Caco-2 (cell line): ENCODE measurements at regions not wholly inside any gene's neighbourhood (a gene's known extent, or its start where the extent isn't known, plus 50 kb on each side); places are given as distances from the start of the nearest gene placed in this dataset.

Experiments used
- BruUV-seq: library from RNA; stranded (reverse); fragments of 400-500 nt; replicated peaks from 2 replicates; lab custom pipeline; 2021; lab: Mats Ljungman, UMichigan
- CTCF ChIA-PET: fragments of 300-600 bp; sonication (Branson Sonifier 250); formaldehyde crosslinking; loops from one replicate; lab custom pipeline; 2022; ENCODE audit warnings: antibody characterized with exemption; lab: Charles Lee
- POLR2A ChIA-PET: fragments of 300-600 bp; sonication (Branson Sonifier 250); formaldehyde crosslinking; loops from one replicate; lab custom pipeline; 2022; ENCODE audit warnings: antibody characterized with exemption; lab: Charles Lee
- DNase-seq, 2 experiments: peaks; one replicate each; pipeline versions ENCODE4 v3.0.0 to v3.0.0-alpha.2; 2020 to 2022
- H3K27me3 ChIP-seq: replicated peaks from 2 replicates; pipeline ENCODE4 v1.6.0; 2011; ENCODE audit warnings: low read length; ENCODE audit not compliant: control insufficient read depth, insufficient read depth
- H3K36me3 ChIP-seq: 2 replicates; pipeline ENCODE4 v1.5.1; 2011; ENCODE audit warnings: low read length; ENCODE audit not compliant: control insufficient read depth, insufficient read depth
- H3K4me1 ChIP-seq: fragments of 250-450 bp; sonication (Bioruptor Pico); 2 replicates; pipeline ENCODE4 v1.5.1; 2020; ENCODE audit warnings: mild to moderate bottlenecking
- H3K4me3 ChIP-seq: 2 replicates; pipeline ENCODE4 v1.5.1; 2011; ENCODE audit warnings: low read depth, mild to moderate bottlenecking, control low read depth, low read length
- H3K9me3 ChIP-seq: fragments of 250-450 bp; sonication (Bioruptor Pico); 2 replicates; pipeline ENCODE4 v1.5.1; 2020; ENCODE audit warnings: mild to moderate bottlenecking, moderate library complexity
- H3K27ac Mint-ChIP-seq: one replicate; pipeline ENCODE4 v1.8.0; 2022; ENCODE audit warnings: mixed read lengths; ENCODE audit not compliant: unreplicated experiment
- H3K27me3 Mint-ChIP-seq: one replicate; pipeline ENCODE4 v1.8.0; 2022; ENCODE audit warnings: mixed read lengths; ENCODE audit not compliant: insufficient read depth, unreplicated experiment
- H3K36me3 Mint-ChIP-seq: one replicate; pipeline ENCODE4 v1.8.0; 2022; ENCODE audit warnings: mild to moderate bottlenecking, mixed read lengths; ENCODE audit not compliant: insufficient read depth, unreplicated experiment
- H3K4me1 Mint-ChIP-seq: one replicate; pipeline ENCODE4 v1.8.0; 2022; ENCODE audit warnings: low read depth, mixed read lengths; ENCODE audit not compliant: unreplicated experiment
- H3K4me3 Mint-ChIP-seq: one replicate; pipeline ENCODE4 v1.8.0; 2022; ENCODE audit warnings: mild to moderate bottlenecking, moderate library complexity, mixed read lengths; ENCODE audit not compliant: unreplicated experiment
- H3K9me3 Mint-ChIP-seq: one replicate; pipeline ENCODE4 v1.8.0; 2022; ENCODE audit warnings: mixed read lengths; ENCODE audit not compliant: unreplicated experiment
- intact Hi-C: fragments of 100-400 bp; cut with micrococcal nuclease; formaldehyde crosslinking; loops from one replicate; pipeline ENCODE4 v1.10.0; 2022; ENCODE audit not compliant: unreplicated experiment
- TF ChIP-seq, protein P1 (sequence below), 2 experiments: fragments of 200-600 bp in 1 of 2; IDR thresholded peaks; 1 replicate in 1 of 2; 2 replicates in 1 of 2; pipeline versions ENCODE4 v1.5.1 to v1.8.0; 2011 to 2022; ENCODE audit warnings: antibody characterized with exemption in 1 of 2, control low read depth in 1 of 2, inconsistent platforms in 1 of 2, low read depth in 1 of 2, low read length in 1 of 2, mild to moderate bottlenecking in 1 of 2, moderate library complexity in 1 of 2; ENCODE audit not compliant: insufficient read depth in 1 of 2, severe bottlenecking in 1 of 2, unreplicated experiment in 1 of 2

DNA sequence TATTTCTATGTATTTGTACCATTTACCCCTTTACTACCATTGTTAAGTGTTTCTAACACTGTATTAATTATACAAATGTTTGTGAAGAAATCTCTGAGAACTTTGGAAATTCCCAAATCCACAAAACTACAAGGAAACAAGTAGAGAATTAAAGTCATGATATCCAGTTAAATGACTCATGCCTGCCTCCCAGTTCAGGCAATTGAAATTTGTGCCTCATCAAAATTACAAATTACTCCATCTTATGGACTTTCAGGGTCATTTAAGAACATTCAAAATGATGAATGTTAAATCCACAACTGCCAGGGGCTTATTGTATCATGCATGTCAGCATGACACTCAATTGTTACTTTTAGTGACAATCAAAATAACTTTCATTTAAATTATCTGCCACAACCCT, 282.4 kb downstream of the ZNF326 start:
- Histone ChIP-seq H3K27me3 (no peaks in the 10 kb centered on the region), H3K4me3 (no peak overlapping the region), H3K9me3 (no peaks in the 10 kb centered on the region), H3K4me1 (no peaks in the 10 kb centered on the region), H3K36me3 (no peaks in the 10 kb centered on the region)
- POLR2A ChIA-PET, result no interaction called here
- TF ChIP-seq, protein P1, sequence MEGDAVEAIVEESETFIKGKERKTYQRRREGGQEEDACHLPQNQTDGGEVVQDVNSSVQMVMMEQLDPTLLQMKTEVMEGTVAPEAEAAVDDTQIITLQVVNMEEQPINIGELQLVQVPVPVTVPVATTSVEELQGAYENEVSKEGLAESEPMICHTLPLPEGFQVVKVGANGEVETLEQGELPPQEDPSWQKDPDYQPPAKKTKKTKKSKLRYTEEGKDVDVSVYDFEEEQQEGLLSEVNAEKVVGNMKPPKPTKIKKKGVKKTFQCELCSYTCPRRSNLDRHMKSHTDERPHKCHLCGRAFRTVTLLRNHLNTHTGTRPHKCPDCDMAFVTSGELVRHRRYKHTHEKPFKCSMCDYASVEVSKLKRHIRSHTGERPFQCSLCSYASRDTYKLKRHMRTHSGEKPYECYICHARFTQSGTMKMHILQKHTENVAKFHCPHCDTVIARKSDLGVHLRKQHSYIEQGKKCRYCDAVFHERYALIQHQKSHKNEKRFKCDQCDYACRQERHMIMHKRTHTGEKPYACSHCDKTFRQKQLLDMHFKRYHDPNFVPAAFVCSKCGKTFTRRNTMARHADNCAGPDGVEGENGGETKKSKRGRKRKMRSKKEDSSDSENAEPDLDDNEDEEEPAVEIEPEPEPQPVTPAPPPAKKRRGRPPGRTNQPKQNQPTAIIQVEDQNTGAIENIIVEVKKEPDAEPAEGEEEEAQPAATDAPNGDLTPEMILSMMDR (IDR thresholded peaks at IDR 0.05; ENCODE audit: insufficient read depth in 1 of 2, low read depth in 1 of 2, low read length in 1 of 2, severe bottlenecking in 1 of 2, unreplicated experiment in 1 of 2), result no peak
- no peak for DNase-seq
- BruUV-seq, result no TSS peak
- H3K4me3 Mint-ChIP-seq, result no peak overlapping the region
- H3K4me1 Mint-ChIP-seq, result no peaks in the 10 kb centered on the region
- CTCF ChIA-PET, result no interaction called here
- H3K27me3 Mint-ChIP-seq, result no peaks in the 10 kb centered on the region
- H3K9me3 Mint-ChIP-seq, result no peaks in the 10 kb centered on the region
- no peak overlapping the region for H3K27ac Mint-ChIP-seq
- H3K36me3 Mint-ChIP-seq, result no peaks in the 10 kb centered on the region
- intact Hi-C loops, result no loop called here

DNA sequence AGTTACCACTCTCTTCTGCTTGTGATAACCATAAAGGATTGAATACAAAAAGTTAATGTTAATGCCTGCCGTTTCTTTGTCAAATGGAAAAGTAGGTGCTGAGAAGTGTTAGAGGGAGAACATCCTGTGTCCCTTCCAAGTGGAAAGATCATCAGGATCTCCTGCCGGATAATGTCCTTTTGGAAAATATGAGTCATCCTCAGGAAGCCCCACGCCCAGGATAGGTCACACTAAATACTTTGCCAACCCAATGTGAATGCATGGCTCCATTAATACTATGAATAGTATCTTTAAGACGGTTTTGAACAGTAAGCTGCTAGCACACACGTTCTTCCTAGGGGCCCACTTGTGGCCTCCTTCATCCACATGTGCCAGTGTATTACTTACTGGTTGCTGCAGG, 279.5 kb downstream of the ZNF326 start:
- DNase-seq, result no peak
- H3K9me3 ChIP-seq, result no peaks in the 10 kb centered on the region
- Mint-ChIP-seq H3K27me3 (no peaks in the 10 kb centered on the region), H3K4me3 (no peak overlapping the region), H3K27ac (no peak overlapping the region), H3K36me3 (no peaks in the 10 kb centered on the region), H3K4me1 (no peaks in the 10 kb centered on the region), H3K9me3 (no peaks in the 10 kb centered on the region)
- BruUV-seq, result no TSS peak
- H3K36me3 ChIP-seq, result no peaks in the 10 kb centered on the region
- H3K4me1 ChIP-seq, result no peaks in the 10 kb centered on the region
- POLR2A ChIA-PET, result no interaction called here
- TF ChIP-seq, protein P1 (IDR thresholded peaks at IDR 0.05; ENCODE audit: insufficient read depth in 1 of 2, low read depth in 1 of 2, low read length in 1 of 2, severe bottlenecking in 1 of 2, unreplicated experiment in 1 of 2), result no peak
- H3K27me3 ChIP-seq, result no peaks in the 10 kb centered on the region
- CTCF ChIA-PET, result no interaction called here
- intact Hi-C loops, result no loop called here
- no peak overlapping the region for H3K4me3 ChIP-seq

DNA sequence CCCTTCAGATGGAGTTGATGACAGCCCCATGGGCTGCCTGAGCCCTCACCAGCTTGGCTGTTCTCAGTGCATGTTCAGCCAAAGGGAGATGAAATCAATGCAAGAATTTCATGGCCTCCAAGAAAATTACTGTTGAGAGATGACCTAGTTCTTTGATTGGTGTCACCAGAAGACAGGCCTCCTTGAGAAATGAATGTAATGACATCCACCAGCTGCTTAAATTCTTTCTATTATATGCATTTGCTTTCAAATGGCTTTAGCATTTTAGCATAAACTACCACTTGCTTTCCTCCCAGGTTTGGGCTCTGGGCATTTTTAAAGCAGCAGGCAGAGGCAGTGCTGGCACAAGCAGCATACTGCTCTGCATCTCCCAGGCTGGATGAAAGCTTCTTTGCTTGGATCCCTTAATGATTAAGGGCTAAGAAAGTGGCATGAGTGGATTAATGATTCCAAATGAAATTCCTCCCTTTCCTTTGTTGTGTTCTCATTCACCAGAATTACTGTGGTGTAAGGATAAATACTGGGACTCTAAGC, 278.4 kb downstream of the ZNF326 start:
- Mint-ChIP-seq H3K9me3 (no peaks in the 10 kb centered on the region), H3K4me3 (no peak overlapping the region), H3K4me1 (no peaks in the 10 kb centered on the region), H3K27ac (no peak overlapping the region), H3K36me3 (no peaks in the 10 kb centered on the region), H3K27me3 (no peaks in the 10 kb centered on the region)
- no peak for DNase-seq
- ChIA-PET CTCF (no interaction called here), POLR2A (no interaction called here)
- H3K36me3 ChIP-seq, result no peaks in the 10 kb centered on the region
- intact Hi-C loops, result no loop called here
- no TSS peak for BruUV-seq
- no peaks in the 10 kb centered on the region for H3K4me1 ChIP-seq
- H3K27me3 ChIP-seq, result no peaks in the 10 kb centered on the region
- no peak overlapping the region for H3K4me3 ChIP-seq
- TF ChIP-seq, protein P1 (IDR thresholded peaks at IDR 0.05; ENCODE audit: insufficient read depth in 1 of 2, low read depth in 1 of 2, low read length in 1 of 2, severe bottlenecking in 1 of 2, unreplicated experiment in 1 of 2), result no peak
- H3K9me3 ChIP-seq, result no peaks in the 10 kb centered on the region
